ENCODE measurements at regions not wholly inside any gene's neighbourhood (a gene's known extent, or its start where the extent isn't known, plus 50 kb on each side); places are given as distances from the start of the nearest gene placed in this dataset.

DNA sequence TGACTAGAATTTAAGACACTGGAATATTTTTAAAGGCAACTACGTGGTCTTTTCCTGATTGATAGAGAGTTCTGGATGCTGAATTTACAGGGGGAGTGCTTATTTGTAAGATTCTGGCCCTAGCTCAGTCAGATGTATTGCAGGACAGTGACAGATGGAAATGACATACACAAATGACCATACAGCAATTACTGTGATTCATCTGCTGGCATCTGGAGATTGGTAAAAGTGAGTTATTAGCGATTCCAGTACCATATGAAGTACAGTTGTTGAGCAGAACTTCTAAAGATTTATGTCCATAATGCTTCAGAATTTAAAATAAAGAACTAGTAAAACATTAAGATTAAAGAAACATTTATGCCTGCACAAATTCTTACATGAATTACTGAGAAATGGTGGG, 243.2 kb downstream of the CRPPA start:
- no peak overlapping the region for H3K4me3 ChIP-seq (ENCODE audit: low read depth, low read length)
- TF ChIP-seq, protein P1, sequence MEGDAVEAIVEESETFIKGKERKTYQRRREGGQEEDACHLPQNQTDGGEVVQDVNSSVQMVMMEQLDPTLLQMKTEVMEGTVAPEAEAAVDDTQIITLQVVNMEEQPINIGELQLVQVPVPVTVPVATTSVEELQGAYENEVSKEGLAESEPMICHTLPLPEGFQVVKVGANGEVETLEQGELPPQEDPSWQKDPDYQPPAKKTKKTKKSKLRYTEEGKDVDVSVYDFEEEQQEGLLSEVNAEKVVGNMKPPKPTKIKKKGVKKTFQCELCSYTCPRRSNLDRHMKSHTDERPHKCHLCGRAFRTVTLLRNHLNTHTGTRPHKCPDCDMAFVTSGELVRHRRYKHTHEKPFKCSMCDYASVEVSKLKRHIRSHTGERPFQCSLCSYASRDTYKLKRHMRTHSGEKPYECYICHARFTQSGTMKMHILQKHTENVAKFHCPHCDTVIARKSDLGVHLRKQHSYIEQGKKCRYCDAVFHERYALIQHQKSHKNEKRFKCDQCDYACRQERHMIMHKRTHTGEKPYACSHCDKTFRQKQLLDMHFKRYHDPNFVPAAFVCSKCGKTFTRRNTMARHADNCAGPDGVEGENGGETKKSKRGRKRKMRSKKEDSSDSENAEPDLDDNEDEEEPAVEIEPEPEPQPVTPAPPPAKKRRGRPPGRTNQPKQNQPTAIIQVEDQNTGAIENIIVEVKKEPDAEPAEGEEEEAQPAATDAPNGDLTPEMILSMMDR (IDR thresholded peaks at IDR 0.05; ENCODE audit: borderline replicate concordance, insufficient read depth, low read depth, low read length): no peak

DNA sequence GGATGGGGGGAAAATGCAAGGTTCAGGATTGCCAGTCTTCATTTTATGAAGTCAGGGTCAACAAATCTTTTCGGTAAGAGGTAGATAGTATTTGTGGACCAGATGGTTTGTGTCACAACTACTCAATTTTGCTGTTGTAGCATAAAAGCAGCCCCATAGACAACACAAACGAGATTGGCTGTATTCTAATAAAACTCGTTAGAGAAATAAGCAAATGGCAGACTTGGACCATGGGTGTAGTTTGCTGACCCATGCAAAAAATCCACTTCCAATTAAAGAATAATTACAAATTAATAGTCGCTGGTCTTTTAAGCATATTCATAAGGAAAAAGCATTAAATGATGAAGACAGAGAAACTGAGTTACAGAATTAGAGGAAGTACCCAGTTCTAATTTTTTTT, 247.1 kb downstream of the CRPPA start:
- TF ChIP-seq, protein P1 (IDR thresholded peaks at IDR 0.05; ENCODE audit: borderline replicate concordance, insufficient read depth, low read depth, low read length): no peak
- H3K4me3 ChIP-seq (ENCODE audit: low read depth, low read length): no peak overlapping the region

DNA sequence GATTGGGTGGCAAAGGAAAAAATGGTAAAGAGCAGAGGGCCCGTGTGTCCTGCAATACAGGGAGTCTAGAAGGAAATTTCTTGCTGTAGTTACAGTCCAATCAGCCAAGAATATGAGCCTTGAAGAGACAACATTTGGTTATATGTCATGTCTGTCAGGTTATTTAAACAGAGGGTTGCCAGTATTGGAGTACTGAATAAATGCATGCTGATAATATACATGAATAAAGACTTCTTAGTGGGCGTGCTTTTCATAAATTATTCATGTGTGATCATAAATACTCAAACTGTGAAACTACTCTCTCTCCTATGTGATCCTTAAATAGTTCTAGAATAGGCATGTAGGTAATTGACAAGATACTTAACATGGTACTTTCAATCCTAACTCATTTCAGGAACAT, 249.0 kb downstream of the CRPPA start:
- H3K4me3 ChIP-seq (ENCODE audit: low read depth, low read length): no peak overlapping the region
- TF ChIP-seq, protein P1 (IDR thresholded peaks at IDR 0.05; ENCODE audit: borderline replicate concordance, insufficient read depth, low read depth, low read length): no peak

DNA sequence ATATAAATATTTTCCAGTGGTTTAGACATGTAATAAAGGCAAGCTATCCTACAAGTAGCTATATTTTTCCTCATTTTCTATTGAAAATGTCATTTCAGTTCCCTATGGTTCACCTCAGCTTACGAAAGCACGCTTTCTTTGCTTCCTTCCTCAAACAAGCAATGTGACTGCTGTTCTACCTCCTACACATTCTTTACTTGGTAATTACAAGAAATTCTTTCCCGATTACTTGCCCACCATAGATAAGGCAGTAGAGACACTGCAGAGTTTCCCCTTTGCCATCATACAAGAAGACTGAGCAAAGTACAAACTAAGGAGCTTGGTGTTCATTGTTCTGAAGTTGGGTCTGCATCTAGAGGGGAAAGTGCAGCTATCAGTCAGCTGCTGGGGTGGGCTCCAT, 249.4 kb downstream of the CRPPA start:
- TF ChIP-seq, protein P1 (IDR thresholded peaks at IDR 0.05; ENCODE audit: borderline replicate concordance, insufficient read depth, low read depth, low read length): no peak
- no peak overlapping the region for H3K4me3 ChIP-seq (ENCODE audit: low read depth, low read length)

DNA sequence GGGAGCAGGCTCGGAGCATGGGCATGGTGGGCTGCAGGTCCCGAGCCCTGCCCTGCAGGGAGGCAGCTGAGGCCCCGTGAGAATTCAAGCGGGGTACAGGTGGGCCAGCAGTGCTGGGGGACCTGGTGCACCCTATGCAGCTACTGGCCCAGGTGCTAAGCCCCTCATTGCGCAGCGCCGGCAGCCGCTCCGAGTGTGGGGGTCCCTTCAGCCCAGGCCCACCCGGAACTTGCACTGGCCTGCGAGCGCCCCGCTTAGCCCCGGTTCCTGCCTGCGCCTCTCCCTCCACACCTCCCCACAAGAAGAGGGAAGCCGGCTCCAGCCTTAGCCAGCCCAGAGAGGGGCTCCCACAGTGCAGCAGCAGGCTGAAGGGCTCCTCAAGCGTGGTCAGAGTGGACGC, 250.7 kb downstream of the CRPPA start:
- H3K4me3 ChIP-seq (ENCODE audit: low read depth, low read length): no peak overlapping the region
- TF ChIP-seq, protein P1 (IDR thresholded peaks at IDR 0.05; ENCODE audit: borderline replicate concordance, insufficient read depth, low read depth, low read length): no peak

DNA sequence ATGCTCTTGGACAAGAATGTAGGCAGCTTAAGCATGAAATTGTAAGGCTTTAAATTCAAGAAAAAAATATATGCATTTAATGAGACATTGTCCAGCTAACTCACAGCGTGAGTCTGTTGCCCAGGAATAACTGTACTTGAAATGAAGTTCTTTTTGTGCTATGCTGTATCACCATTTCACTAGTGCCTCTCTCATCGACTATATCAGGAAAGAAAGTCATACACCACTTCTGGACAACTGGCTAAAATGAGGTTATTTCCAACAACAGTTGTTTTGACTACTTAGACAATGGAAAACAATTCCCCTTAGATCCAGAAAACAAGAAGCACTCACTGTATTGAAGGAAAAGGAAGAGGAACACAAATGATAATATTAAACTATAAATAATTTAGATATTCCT, 251.8 kb downstream of the CRPPA start:
- H3K4me3 ChIP-seq (ENCODE audit: low read depth, low read length): no peak overlapping the region
- TF ChIP-seq, protein P1 (IDR thresholded peaks at IDR 0.05; ENCODE audit: borderline replicate concordance, insufficient read depth, low read depth, low read length): no peak

DNA sequence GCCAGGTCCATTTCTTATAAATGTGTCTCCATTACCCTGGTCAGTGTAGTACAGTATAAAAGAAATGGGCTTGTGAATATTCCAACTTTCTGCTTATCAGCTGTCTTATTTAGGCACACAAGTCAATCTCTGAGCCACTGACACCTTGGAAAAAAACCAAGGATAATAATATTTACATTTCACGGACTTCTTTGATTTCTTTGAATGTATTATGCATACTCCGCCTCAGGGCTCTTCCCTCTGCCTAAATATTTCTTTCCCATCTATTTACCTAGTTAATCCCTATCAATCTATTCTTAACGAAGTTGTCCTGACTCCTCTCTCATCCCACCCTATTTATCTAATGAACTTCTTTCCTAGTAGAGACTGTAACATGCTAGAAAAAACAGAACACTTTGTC, 253.8 kb downstream of the CRPPA start:
- H3K4me3 ChIP-seq (ENCODE audit: low read depth, low read length): no peak overlapping the region
- TF ChIP-seq, protein P1 (IDR thresholded peaks at IDR 0.05; ENCODE audit: borderline replicate concordance, insufficient read depth, low read depth, low read length): no peak

Measured in GM12875 (cell line).